HCT116 (cell line): ENCODE measurements at regions not wholly inside any gene's neighbourhood (a gene's known extent, or its start where the extent isn't known, plus 50 kb on each side); places are given as distances from the start of the nearest gene placed in this dataset.

Source experiments
- ATAC-seq: fragments of 200-7000 bp; cut with Tn5 transposase; 2 replicates; pipeline ENCODE4 v1.9.1; 2020; ENCODE audit warnings: mild to moderate bottlenecking, moderate library complexity
- BruUV-seq: library from RNA; stranded (reverse); fragments of 400-500 nt; replicated peaks from 2 replicates; lab custom pipeline; 2021; lab: Mats Ljungman, UMichigan
- CTCF ChIA-PET: fragments of 300-600 bp; sonication (Branson Sonifier 250); formaldehyde crosslinking; loops from one replicate; lab custom pipeline; 2021; ENCODE audit warnings: antibody characterized with exemption; lab: Charles Lee
- POLR2A ChIA-PET: fragments of 300-600, 350-600 bp; sonication (Branson Sonifier 250); formaldehyde crosslinking; loops from one replicate; lab custom pipeline; 2021; ENCODE audit warnings: antibody characterized with exemption; lab: Charles Lee
- RAD21 ChIA-PET, 2 experiments: fragments of 300-600 bp; sonication (Branson Sonifier 250); formaldehyde crosslinking; loops; one replicate each; lab custom pipeline; 2023; ENCODE audit warnings: low total read pairs in 2 of 2; ENCODE audit not compliant: uncharacterized antibody in 2 of 2, unreplicated experiment in 2 of 2, low non-redundant PET in 1 of 2; lab: Charles Lee
- DNase-seq: peaks from one replicate; pipeline ENCODE4 v3.0.0-alpha.2; 2010; ENCODE audit warnings: low read depth, low spot score
- H2AFZ ChIP-seq: fragments of 200-600 bp; shearing (Covaris generic), sonication (generic); 2 replicates; pipeline ENCODE4 v1.6.1; 2017; ENCODE audit warnings: low read depth, mixed run types, mixed read lengths, antibody characterized with exemption, low read length; ENCODE audit not compliant: poor library complexity, severe bottlenecking
- H3K27ac ChIP-seq: 2 replicates; pipeline ENCODE4 v1.5.1; 2012; ENCODE audit warnings: low read depth, low read length
- H3K27me3 ChIP-seq: fragments of 200-600 bp; sonication (generic); 2 replicates; pipeline ENCODE4 v1.6.1; 2016; ENCODE audit warnings: mixed run types, low read length, mixed read lengths; ENCODE audit not compliant: insufficient read depth
- H3K36me3 ChIP-seq, 2 experiments: fragments of 200-500 bp in 1 of 2; fragments of 200-600 bp in 1 of 2; sonication (Bioruptor generic) in 1 of 2; sonication (generic) in 1 of 2; 2 replicates each; pipeline versions ENCODE4 v1.5.1 to v1.6.1; 2014 to 2016; ENCODE audit warnings: low read length in 2 of 2, inconsistent platforms in 1 of 2, mixed read lengths in 1 of 2, mixed run types in 1 of 2; ENCODE audit not compliant: insufficient read depth in 2 of 2, control insufficient read depth in 1 of 2
- H3K4me1 ChIP-seq, 2 experiments: fragments of 200-600 bp in 1 of 2; sonication (generic) in 1 of 2; 2 replicates each; pipeline versions ENCODE4 v1.5.1 to v1.6.1; 2012 to 2017; ENCODE audit warnings: low read length in 2 of 2, inconsistent platforms in 1 of 2, mild to moderate bottlenecking in 1 of 2, mixed read lengths in 1 of 2, mixed run types in 1 of 2, moderate library complexity in 1 of 2; ENCODE audit not compliant: insufficient read depth in 2 of 2, control insufficient read depth in 1 of 2
- H3K4me2 ChIP-seq: fragments of 200-600 bp; sonication (generic); 2 replicates; pipeline ENCODE4 v1.6.1; 2017; ENCODE audit warnings: mixed run types, low read length, mixed read lengths
- H3K4me3 ChIP-seq, 2 experiments: fragments of 200-600 bp in 1 of 2; sonication (generic) in 1 of 2; replicated peaks in 1 of 2; 2 replicates each; pipeline ENCODE4 v1.5.1; 2011 to 2016; ENCODE audit warnings: low read length in 2 of 2, control low read depth in 1 of 2, low read depth in 1 of 2, mild to moderate bottlenecking in 1 of 2, mixed read lengths in 1 of 2, mixed run types in 1 of 2
- H3K79me2 ChIP-seq: fragments of 200-600 bp; sonication (generic); 2 replicates; pipeline ENCODE4 v1.6.1; 2017; ENCODE audit warnings: mild to moderate bottlenecking, mixed run types, low read length, moderate library complexity, mixed read lengths; ENCODE audit not compliant: insufficient read depth
- H3K9ac ChIP-seq: fragments of 200-600 bp; sonication (generic); 2 replicates; pipeline ENCODE4 v1.6.1; 2016; ENCODE audit warnings: low read length, mixed read lengths
- H3K9me2 ChIP-seq: fragments of 200-600 bp; sonication (generic), shearing (Covaris generic); 2 replicates; pipeline ENCODE4 v1.6.1; 2017; ENCODE audit warnings: mixed run types, mild to moderate bottlenecking, moderate library complexity; ENCODE audit not compliant: insufficient read depth
- H3K9me3 ChIP-seq, 2 experiments: fragments of 200-500 bp in 1 of 2; fragments of 200-600 bp in 1 of 2; sonication (Bioruptor generic) in 1 of 2; sonication (generic) in 1 of 2; 2 replicates each; pipeline ENCODE4 v1.6.1; 2014 to 2017; ENCODE audit warnings: low read length in 2 of 2, mixed read lengths in 2 of 2, inconsistent platforms in 1 of 2, low read depth in 1 of 2, mild to moderate bottlenecking in 1 of 2, mixed run types in 1 of 2, moderate library complexity in 1 of 2; ENCODE audit not compliant: control insufficient read depth in 1 of 2, insufficient read depth in 1 of 2
- H4K20me1 ChIP-seq: fragments of 200-600 bp; sonication (generic), shearing (Covaris generic); 2 replicates; pipeline ENCODE4 v1.6.1; 2017; ENCODE audit warnings: mixed run types, mild to moderate bottlenecking, moderate library complexity; ENCODE audit not compliant: insufficient read depth
- CTCF ChIP-seq, 3 experiments: fragments of 200-600 bp in 1 of 3; sonication (generic) in 1 of 3; IDR thresholded peaks in 2 of 3; conservative IDR thresholded peaks in 1 of 3; 2 replicates each; pipeline ENCODE4 v1.5.1; 2012 to 2017; ENCODE audit warnings: low read depth in 2 of 3, low read length in 2 of 3, antibody characterized with exemption in 1 of 3, borderline replicate concordance in 1 of 3, control low read depth in 1 of 3, mild to moderate bottlenecking in 1 of 3, mixed read lengths in 1 of 3, mixed run types in 1 of 3, moderate library complexity in 1 of 3; ENCODE audit not compliant: insufficient read depth in 1 of 3
- JUND ChIP-seq: IDR thresholded peaks from 2 replicates; pipeline ENCODE4 v1.6.1; 2012
- SIN3A ChIP-seq: IDR thresholded peaks from 2 replicates; pipeline ENCODE4 v1.6.1; 2012; ENCODE audit warnings: low read depth
- TCF7L2 ChIP-seq: IDR thresholded peaks from 2 replicates; pipeline ENCODE4 v1.7.0; 2011; ENCODE audit warnings: borderline replicate concordance, inconsistent platforms; ENCODE audit not compliant: insufficient read depth, insufficient read length; ENCODE audit errors: extremely low read depth
- YY1 ChIP-seq: IDR thresholded peaks from 2 replicates; pipeline ENCODE4 v1.6.1; 2011; ENCODE audit warnings: low read length, low read depth, moderate library complexity, mild to moderate bottlenecking; ENCODE audit not compliant: insufficient replicate concordance; ENCODE audit errors: extremely low read depth
- ZNF274 ChIP-seq: fragments of 200-500 bp; sonication (Bioruptor generic); IDR thresholded peaks from 2 replicates; pipeline ENCODE4 v1.6.1; 2014; ENCODE audit warnings: mild to moderate bottlenecking, low read depth, low read length, inconsistent platforms
- intact Hi-C: fragments of 100-400 bp; cut with micrococcal nuclease; formaldehyde crosslinking; loops from 2 replicates; pipeline ENCODE4 v1.10.0; 2022

GRCh38 chr17:77376795-77377709 is 236.3 kb downstream of the SEC14L1 start:
- no TSS peak for BruUV-seq
- no peak for DNase-seq
- Histone ChIP-seq H3K27ac (no peak overlapping the region), H3K27me3 (no peaks in the 10 kb centered on the region), H3K9me3 (no peaks in the 10 kb centered on the region), H4K20me1 (no peaks in the 10 kb centered on the region; the same call in 1 of the 2 replicates), H3K9me2 (no peaks in the 10 kb centered on the region), H3K4me1 (peaks cover 2 to 36% of the 10 kb centered on the region in 2 experiments; a peak in 2 of 4 replicates), H3K36me3 (no peaks in the 10 kb centered on the region; a peak in 1 of 4 replicates), H3K79me2 (peaks cover 89% of the 10 kb centered on the region), H3K4me3 (no peak overlapping the region), H3K4me2 (no peak overlapping the region), H3K9ac (no peak overlapping the region), H2AFZ (no peak overlapping the region)
- RAD21 ChIA-PET, result no interaction called here
- TF ChIP-seq TCF7L2, result no peak
- TF ChIP-seq SIN3A, result no peak
- TF ChIP-seq CTCF (IDR thresholded peaks at IDR 0.05 in 2 of 3, conservative IDR thresholded peaks at IDR 0.05 in 1 of 3; ENCODE audit: borderline replicate concordance in 1 of 3, insufficient read depth in 1 of 3, low read depth in 2 of 3, low read length in 2 of 3), result no peak
- no peak for TF ChIP-seq ZNF274
- no peak for TF ChIP-seq JUND
- no peak for TF ChIP-seq YY1
- CTCF ChIA-PET, result no interaction called here
- ATAC-seq, result no peak
- POLR2A ChIA-PET, result no interaction called here
- intact Hi-C loops, result no loop called here
